CD1c-positive myeloid dendritic cell (primary cell): ENCODE measurements at regions not wholly inside any gene's neighbourhood (a gene's known extent, or its start where the extent isn't known, plus 50 kb on each side); places are given as distances from the start of the nearest gene placed in this dataset.

Source experiments
- DNase-seq: peaks from one replicate; pipeline ENCODE4 v3.0.0-alpha.2; 2016; ENCODE audit errors: extremely low spot score

GRCh38 chr11:30155428-30155827 is 75.4 kb upstream of the FSHB start:
- no peak for DNase-seq

- no peak for DNase-seq
Measured at GRCh38 chr11:30159546-30159945, 71.3 kb upstream of the FSHB start.

- no peak for DNase-seq
Measured at GRCh38 chr11:30165652-30166051, 65.2 kb upstream of the FSHB start.

- no peak for DNase-seq
Measured at GRCh38 chr11:30171661-30172060, 59.2 kb upstream of the FSHB start.

GRCh38 chr11:30172158-30172557 is 58.7 kb upstream of the FSHB start:
- no peak for DNase-seq

- no peak for DNase-seq
Measured at GRCh38 chr11:30172883-30173311, 57.9 kb upstream of the FSHB start.

GRCh38 chr11:30174265-30175020 is 56.4 kb upstream of the FSHB start:
- no peak for DNase-seq
